Tibial artery (tissue), 4 donors: ENCODE measurements at regions not wholly inside any gene's neighbourhood (a gene's known extent, or its start where the extent isn't known, plus 50 kb on each side); places are given as distances from the start of the nearest gene placed in this dataset.
"Not testable (repeated sequence)": the region's sequence is repeated elsewhere in the genome, so short reads cannot be mapped to it uniquely, and the experiment has no call there.

Experiments
- DNase-seq, 2 donors: peaks; one replicate each; pipeline ENCODE4 v3.0.0-alpha.2; 2019
- H3K27ac ChIP-seq, 2 donors: fragments of 200-600 bp; sonication (generic) in 1 of 2; 1 replicate in 1 of 2; 2 replicates in 1 of 2; pipeline ENCODE4 v1.5.1; 2018 to 2019; ENCODE audit warnings: mild to moderate bottlenecking in 1 of 2
- H3K27me3 ChIP-seq, 2 donors: fragments of 200-600 bp; sonication (generic) in 1 of 2; one replicate each; pipeline versions ENCODE4 v1.5.1 to v1.6.0; 2016 to 2019
- H3K36me3 ChIP-seq, 3 donors: fragments of 200-600 bp; sonication (generic) in 2 of 3; one replicate each; pipeline ENCODE4 v1.5.1; 2016 to 2019; ENCODE audit warnings: mild to moderate bottlenecking in 2 of 3
- H3K4me1 ChIP-seq, 4 donors: fragments of 200-600 bp; sonication (generic) in 2 of 4; 1 replicate in 3 of 4; 2 replicates in 1 of 4; pipeline ENCODE4 v1.5.1; 2016 to 2019
- H3K4me3 ChIP-seq, 2 donors: fragments of 200-600 bp; sonication (generic) in 1 of 2; 1 replicate in 1 of 2; 2 replicates in 1 of 2; pipeline ENCODE4 v1.5.1; 2018 to 2019; ENCODE audit warnings: mild to moderate bottlenecking in 2 of 2
- H3K9me3 ChIP-seq, 3 donors: fragments of 200-600 bp; sonication (generic) in 1 of 3; one replicate each; pipeline ENCODE4 v1.5.1; 2016 to 2019
- intact Hi-C: fragments of 100-400 bp; cut with DNase I; formaldehyde crosslinking; loops from one replicate; pipeline ENCODE4 v1.15.0; 2023; ENCODE audit warnings: low total_unique reads
- TF ChIP-seq, protein P1 (sequence below), 2 experiments: fragments of 200-600 bp in 1 of 2; fragments of 450-650 bp in 1 of 2; IDR thresholded peaks; one replicate each; pipeline ENCODE4 v1.5.1; 2017 to 2019; ENCODE audit warnings: antibody characterized with exemption in 2 of 2, mild to moderate bottlenecking in 1 of 2, moderate library complexity in 1 of 2

DNA sequence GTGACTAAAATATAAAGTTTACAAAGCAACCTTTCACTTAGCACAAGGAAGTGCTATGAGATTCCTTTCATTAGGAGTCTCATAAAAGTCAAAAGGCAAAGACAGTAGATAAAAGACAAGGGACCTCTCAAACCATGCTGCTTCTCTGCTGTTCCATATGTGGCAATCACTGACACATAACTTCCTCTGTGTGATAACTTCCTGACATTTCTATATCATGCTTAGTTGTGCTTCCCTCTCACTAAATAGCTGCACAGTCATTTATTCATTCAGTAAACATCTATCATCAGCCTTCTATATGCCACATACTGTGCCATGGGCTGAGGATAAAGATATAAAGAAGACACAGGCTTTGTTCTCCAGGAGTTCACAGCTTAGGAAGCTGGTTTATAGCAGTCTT, 214.8 kb upstream of the GRIK2 start:
- Histone ChIP-seq H3K4me1 (no peaks in the 10 kb centered on the region), H3K4me3 (no peak overlapping the region), H3K9me3 (no peaks in the 10 kb centered on the region), H3K27me3 (no peaks in the 10 kb centered on the region), H3K36me3 (no peaks in the 10 kb centered on the region), H3K27ac (no peak overlapping the region)
- TF ChIP-seq, protein P1, sequence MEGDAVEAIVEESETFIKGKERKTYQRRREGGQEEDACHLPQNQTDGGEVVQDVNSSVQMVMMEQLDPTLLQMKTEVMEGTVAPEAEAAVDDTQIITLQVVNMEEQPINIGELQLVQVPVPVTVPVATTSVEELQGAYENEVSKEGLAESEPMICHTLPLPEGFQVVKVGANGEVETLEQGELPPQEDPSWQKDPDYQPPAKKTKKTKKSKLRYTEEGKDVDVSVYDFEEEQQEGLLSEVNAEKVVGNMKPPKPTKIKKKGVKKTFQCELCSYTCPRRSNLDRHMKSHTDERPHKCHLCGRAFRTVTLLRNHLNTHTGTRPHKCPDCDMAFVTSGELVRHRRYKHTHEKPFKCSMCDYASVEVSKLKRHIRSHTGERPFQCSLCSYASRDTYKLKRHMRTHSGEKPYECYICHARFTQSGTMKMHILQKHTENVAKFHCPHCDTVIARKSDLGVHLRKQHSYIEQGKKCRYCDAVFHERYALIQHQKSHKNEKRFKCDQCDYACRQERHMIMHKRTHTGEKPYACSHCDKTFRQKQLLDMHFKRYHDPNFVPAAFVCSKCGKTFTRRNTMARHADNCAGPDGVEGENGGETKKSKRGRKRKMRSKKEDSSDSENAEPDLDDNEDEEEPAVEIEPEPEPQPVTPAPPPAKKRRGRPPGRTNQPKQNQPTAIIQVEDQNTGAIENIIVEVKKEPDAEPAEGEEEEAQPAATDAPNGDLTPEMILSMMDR (IDR thresholded peaks at IDR 0.05), result no peak
- DNase-seq, result no peak
- intact Hi-C loops, result no loop called here

DNA sequence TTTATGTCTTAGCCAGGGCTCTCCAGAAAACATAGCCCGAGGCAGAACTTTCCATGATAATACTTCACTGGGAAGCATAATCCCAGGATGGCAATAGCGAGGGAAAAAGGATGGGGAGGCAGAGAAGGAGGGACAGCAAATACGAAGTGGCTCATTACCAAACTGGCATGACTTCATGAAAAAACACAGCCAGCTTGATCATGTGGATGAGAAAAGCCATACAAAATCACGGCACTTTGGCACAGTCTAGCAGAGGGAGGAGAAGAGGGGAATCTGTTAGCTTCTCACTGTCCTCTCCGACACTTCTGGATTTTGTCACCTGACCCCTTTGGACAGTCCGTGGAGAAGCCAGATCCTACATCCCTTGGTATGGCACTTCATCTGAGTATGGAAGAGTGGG, 212.5 kb upstream of the GRIK2 start:
- no peak overlapping the region for H3K4me3 ChIP-seq
- no peak for DNase-seq
- H3K27ac ChIP-seq, result no peak overlapping the region
- intact Hi-C loops, result no loop called here
- TF ChIP-seq, protein P1 (IDR thresholded peaks at IDR 0.05), result no peak
- no peaks in the 10 kb centered on the region for H3K9me3 ChIP-seq
- H3K4me1 ChIP-seq, result no peaks in the 10 kb centered on the region
- no peaks in the 10 kb centered on the region for H3K36me3 ChIP-seq
- H3K27me3 ChIP-seq, result no peaks in the 10 kb centered on the region

DNA sequence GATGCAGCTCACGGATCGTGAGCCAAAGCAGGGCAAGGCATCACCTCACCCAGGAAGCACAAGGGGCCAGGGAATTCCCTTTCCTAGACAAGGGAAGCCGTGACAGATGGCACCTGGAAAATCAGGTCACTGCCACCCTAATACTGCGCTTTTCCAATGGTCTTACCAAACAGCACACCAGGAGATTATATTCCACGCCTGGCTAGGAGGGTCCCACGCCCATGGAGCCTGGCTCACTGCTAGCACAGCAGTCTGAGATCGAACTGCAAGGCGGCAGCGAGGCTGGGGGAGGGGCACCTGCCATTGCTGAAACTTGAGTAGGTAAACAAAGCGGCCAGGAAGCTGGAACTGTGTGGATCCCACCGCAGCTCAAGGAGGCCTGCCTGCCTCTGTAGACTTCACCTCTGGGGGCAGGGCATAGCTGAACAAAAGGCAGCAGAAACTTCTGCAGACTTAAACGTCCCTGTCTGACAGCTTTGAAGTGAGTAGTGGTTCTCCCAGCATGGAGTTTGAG, 205.2 kb upstream of the GRIK2 start:
- intact Hi-C loops, H3K9me3 ChIP-seq, H3K27me3 ChIP-seq, H3K4me3 ChIP-seq, DNase-seq, H3K4me1 ChIP-seq, H3K36me3 ChIP-seq, H3K27ac ChIP-seq: not testable (repeated sequence)

DNA sequence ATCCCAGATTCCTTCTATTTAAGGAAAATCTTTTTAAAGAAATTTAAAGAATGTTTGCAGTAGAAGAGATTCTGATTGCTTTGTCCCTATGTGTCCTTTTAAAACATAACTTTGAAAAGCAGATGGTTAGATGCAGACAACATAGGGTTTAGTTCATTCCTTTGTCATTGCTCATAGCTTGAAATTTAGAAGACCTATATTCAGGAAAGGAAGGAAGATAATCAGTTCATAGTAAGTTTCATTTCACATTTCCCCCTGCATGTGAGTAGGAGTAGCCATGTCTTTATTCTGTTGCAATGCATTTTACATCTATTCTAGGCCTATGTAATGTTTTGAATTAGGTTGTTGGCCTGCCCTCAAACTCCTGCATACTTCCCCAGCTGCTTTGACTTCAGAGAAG, 197.9 kb upstream of the GRIK2 start:
- TF ChIP-seq, protein P1 (IDR thresholded peaks at IDR 0.05), result no peak
- Histone ChIP-seq H3K9me3 (no peaks in the 10 kb centered on the region), H3K4me3 (no peak overlapping the region), H3K27ac (no peak overlapping the region), H3K4me1 (peaks cover 0 to 17% (median 2%) of the 10 kb centered on the region in 4 donors), H3K36me3 (no peaks in the 10 kb centered on the region), H3K27me3 (no peaks in the 10 kb centered on the region)
- intact Hi-C loops, result no loop called here
- DNase-seq, result no peak

DNA sequence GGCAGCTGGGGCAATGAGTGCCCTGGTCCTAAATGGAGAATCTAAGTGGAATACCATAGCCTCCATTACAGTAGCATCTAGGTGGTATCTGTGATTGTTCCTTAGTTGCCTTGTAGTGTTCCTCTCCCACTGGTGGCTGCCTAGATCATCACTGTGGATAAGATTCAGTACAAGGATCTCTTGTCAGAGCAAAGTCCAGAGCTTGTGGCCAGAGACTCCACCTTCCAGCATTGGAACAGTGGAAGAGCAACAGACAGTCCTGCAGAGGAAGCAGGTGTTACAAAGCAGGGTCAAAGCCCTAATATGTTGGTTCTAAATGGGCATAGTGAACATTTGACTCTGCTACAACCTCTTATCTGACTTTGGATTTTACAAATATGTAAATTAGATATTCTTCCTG, 194.1 kb upstream of the GRIK2 start:
- no peaks in the 10 kb centered on the region for H3K36me3 ChIP-seq
- peaks cover 0 to 17% (median 2%) of the 10 kb centered on the region in 4 donors for H3K4me1 ChIP-seq
- DNase-seq, result no peak
- H3K9me3 ChIP-seq, result no peaks in the 10 kb centered on the region
- intact Hi-C loops, result no loop called here
- no peak overlapping the region for H3K27ac ChIP-seq
- TF ChIP-seq, protein P1 (IDR thresholded peaks at IDR 0.05), result no peak
- H3K27me3 ChIP-seq, result no peaks in the 10 kb centered on the region
- H3K4me3 ChIP-seq, result no peak overlapping the region

DNA sequence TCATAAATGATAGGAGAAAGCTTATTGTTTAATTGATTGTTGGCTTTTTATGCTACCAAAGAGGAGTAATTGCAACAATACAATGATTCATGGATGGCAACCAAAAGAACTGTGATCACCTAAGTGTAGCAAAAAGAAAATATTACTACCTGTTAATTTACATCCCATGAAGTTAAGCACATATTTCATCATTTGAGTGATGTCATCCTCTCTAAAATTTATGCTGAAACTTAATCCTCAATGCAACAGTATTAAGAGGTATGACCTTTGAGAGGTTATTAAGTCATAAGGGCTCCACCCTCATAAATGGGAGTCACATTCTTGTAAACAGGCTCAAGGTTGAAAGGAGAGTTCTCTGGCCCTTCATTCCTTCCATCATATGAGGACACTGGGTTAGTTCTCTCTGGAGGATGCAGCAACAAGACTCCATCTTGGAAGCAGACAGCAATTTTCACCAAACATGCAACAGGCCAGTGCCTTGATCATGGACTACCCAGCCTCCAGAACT, 190.6 kb upstream of the GRIK2 start:
- no peaks in the 10 kb centered on the region for H3K4me1 ChIP-seq
- H3K9me3 ChIP-seq, result no peaks in the 10 kb centered on the region
- H3K27ac ChIP-seq, result no peak overlapping the region
- H3K4me3 ChIP-seq, result no peak overlapping the region
- H3K36me3 ChIP-seq, result no peaks in the 10 kb centered on the region
- no peak for DNase-seq
- no peaks in the 10 kb centered on the region for H3K27me3 ChIP-seq
- intact Hi-C loops, result no loop called here
- TF ChIP-seq, protein P1 (IDR thresholded peaks at IDR 0.05), result no peak
